GM18520 (cell line): ENCODE measurements at regions not wholly inside any gene's neighbourhood (a gene's known extent, or its start where the extent isn't known, plus 50 kb on each side); places are given as distances from the start of the nearest gene placed in this dataset.
"Not testable (repeated sequence)": the region's sequence is repeated elsewhere in the genome, so short reads cannot be mapped to it uniquely, and the experiment has no call there.

ENCODE experiments used
- ATAC-seq: cut with Tn5 transposase; IDR thresholded peaks from one replicate; pipeline ENCODE4 v1.9.1; 2021; ENCODE audit not compliant: unreplicated experiment

DNA sequence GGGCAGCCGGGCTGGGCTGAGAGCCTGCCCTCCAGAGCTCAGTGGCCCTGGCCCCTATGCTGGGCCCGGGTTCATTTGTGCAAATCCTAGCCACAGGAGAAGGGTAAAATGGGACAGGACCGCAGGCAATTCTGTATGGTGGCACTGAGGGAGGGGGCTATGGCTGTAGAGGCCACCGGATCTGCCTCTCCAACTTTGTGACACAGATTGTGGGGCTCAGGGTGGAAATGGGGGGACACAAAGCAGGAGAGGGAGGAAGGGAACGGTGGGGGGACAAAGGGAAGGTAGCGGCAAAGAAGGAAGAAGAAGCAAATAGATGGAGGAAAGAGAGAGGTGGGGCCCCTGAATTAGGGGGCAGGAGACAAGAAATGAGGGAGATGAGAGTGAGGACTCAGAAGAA lies 201.1 kb downstream of the SMAD2 start:
- no peak for ATAC-seq

DNA sequence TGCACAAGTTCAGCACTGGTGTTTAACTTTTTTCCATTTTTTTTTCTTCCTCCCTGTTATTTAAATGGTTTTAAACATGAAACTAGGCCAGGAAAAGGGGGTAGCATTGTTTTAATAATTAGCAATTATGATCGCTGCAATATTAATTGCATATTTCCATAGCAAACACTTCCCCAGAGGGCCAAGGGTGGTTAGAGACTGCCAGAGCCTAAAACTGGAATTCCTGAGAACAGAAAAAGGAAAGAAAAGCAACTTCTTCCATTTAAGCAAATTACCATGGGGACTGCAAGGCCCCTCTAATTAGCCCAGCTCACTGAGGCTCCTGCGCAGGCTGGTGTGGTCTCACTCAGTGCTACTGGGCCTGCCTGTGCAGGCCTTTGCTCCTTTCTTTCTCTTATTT lies 201.5 kb downstream of the SMAD2 start:
- ATAC-seq, result no peak

DNA sequence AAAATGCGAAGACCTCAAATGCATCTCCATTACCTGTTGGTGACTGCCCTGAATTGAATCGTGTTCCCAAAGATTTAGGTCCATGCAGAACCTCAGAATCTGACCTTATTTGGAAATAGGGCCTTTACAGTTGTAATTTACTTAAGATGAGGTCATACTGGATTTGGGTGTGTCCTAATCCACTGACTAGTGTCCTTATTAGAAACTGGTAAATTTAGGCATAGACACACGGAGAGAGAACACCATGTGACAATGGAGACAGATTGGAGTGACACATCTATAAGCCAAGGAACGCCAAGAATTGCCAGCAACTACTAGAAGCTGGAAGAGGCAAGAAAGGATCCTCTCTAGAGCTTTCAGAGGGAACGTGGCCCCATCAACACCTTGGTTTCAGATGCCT lies 203.1 kb downstream of the SMAD2 start:
- no peak for ATAC-seq

DNA sequence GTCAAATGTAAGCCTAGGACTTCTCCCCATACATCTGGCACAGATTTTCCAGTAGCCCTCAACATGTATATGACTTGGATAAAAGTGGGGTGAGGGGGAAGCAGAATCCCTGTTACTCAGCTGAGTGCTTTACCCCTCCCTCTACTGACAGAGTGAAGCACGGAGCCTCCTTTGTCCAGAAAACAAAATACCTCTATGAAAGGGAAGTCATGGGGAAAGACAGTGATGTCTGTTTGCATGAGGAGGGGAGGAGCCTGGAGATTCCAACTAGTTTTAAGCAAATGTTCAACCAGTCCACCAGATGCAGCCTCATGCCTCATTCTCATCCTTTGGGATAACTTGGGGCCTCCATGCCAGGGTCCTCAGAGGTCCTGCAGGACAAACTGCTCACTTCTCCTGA lies 203.9 kb downstream of the SMAD2 start:
- no peak for ATAC-seq

DNA sequence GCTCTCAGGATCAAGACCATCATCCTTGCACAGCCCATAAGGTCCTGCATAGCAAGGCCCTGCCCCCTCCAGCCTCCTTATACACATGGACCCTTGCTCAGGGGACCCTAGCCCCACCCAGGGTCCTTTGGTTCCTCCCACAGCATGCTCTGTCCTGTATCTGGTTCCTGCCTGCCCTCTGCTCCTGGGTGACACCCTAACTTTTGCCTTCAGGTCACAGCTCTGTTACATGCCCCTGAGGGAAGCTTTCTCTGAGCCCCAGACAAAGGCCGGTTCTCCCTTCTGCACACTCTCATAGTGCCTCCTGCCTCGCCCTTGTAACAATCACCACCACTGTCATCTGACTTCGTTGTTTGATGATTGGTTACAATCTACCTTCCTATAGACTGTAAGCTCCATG lies 204.8 kb downstream of the SMAD2 start:
- no peak for ATAC-seq

DNA sequence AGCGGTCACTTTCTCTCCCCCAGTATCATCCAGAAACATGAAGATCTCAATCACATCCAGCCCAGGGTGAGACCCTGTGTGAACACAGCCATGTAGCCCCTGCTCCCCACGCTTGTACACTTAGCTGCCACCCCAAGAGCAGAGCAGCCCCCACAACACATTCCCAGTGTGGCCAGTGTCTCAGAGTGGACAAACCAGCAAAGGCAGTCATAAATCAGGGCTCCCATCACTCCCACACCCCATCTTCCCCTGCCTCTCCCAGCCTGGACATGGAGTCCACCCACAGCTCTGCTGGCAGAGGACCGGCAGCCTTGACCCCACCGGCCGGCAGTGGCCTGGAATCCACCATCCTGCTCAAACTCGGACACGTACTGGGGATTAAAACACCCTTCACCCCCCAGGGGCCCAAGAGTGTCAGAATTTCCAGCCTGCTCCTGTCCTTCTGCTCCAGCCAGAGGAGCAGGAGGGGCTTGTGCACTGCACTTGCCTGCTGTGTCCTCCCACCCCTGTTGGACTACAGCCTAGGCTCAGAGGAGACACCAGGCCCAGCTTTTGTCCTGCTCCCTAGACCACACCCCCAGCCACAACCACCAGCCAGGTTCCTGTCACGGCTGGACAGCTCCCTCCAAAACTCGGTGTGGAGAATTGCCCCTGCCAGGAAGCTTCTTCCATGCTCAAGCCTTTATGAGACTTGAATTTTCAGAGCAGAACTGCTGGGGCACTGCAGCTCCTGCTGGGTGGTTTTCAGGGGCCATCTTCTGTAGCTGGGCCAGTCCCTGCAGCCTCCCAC lies 206.1 kb downstream of the SMAD2 start:
- no peak for ATAC-seq

DNA sequence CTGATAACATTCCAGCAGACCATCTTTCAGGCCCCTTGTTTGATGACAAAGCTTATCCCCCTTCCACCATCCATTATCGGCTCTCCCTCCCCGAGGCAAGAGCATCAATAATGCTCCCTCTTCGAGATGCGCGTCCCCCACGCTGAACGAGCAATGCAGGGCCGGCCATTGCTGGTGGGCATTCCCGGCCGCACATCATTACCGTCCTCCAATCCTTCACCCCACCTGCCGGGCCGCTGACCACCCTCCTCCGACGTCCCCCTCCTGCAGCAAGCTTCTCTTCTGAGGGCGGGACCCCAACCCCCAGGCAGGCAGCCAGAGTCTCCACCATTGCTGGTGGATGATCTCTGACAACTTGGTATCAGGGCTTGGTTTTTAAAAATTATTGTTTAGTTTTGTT lies 208.6 kb downstream of the SMAD2 start:
- ATAC-seq, result no peak

DNA sequence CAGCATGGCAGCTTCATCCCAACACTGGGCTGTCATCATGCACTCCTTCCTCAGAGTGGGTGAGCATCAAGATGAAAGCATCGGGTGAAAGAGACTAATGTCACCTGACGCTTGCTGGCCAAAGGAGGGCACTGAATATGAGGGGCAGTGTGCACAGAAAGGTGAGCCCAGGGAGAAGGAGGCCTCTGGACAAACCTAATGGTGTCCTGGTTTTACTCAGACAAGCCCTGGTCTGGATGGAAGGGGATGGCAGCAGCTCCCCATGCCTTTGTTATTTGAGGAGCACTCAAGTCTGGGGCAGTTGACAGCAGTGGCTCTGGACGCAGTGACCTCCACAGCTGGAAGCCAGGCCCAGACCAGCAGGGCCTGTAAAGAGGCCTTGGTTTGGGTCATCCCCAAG lies 209.7 kb downstream of the SMAD2 start:
- no peak for ATAC-seq

DNA sequence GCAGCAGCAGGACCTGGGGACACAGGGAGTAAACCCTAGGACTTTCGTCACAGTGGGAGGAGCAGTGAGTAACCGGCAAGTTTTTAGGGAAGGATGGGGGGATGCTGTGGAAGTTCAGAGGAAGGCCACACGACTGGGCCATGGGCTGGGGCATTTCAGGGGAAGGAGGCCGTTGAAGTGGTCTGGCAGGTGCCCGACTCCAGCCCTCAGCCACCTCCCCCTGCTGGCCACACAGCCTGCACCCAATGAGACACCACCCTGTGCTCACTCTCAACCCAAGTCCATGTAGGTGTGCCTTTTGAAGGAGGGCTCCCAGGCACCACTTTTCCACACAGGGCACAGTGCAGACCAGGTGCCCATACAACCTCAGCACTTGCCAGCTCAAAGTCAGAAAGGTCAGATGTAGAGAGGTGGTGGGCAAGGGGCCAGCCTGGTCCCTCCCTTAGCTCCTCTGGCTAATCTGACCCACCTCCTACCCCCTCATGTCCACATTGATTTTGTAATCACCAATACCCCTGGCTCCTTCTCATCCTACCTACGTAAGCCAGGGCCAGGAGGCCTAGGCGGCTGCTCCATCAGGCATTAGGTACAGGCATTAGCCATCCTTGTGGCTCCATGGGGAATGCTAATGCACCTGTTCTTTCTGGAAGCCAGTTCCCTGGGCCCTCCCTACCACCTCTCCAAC lies 211.2 kb downstream of the SMAD2 start:
- ATAC-seq, result no peak

DNA sequence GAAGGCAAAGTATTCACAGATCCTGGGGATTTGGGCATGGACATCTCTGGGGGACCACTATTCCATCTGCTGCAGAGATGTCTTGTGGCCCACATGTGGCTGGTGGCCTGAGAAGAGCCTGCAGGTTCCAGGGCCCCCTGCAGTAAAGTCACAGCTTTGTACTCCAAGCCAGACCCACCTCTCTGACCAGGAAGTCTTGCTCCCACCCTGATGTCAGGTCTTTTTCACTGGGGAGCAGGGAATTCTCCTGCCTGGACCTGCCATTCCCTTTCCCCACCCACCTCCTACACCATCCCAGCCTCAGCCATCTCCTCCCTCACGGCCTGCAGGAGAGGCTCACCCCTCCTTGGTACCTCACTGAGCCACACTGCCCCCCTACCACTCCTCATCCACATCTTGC lies 211.8 kb downstream of the SMAD2 start:
- no peak for ATAC-seq

DNA sequence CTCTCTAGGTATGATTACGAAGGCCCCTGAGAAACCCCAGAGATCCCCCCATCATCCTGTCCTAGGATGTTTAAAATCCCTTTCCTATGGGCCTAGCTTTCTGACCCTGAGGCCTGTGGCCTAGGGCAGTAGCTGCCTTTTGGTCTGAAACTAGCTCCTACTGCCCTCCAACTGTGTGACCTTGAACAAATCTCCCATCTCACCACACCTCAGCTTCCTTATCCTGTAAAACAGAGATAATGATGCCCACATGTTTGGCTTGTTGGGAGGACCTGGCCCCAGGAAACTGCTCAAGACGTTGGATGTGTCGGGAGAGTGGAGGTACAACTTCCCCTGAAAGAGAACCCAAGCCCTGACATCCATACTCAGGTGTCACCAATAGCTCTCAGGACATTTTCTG lies 213.2 kb downstream of the SMAD2 start:
- ATAC-seq, result no peak

DNA sequence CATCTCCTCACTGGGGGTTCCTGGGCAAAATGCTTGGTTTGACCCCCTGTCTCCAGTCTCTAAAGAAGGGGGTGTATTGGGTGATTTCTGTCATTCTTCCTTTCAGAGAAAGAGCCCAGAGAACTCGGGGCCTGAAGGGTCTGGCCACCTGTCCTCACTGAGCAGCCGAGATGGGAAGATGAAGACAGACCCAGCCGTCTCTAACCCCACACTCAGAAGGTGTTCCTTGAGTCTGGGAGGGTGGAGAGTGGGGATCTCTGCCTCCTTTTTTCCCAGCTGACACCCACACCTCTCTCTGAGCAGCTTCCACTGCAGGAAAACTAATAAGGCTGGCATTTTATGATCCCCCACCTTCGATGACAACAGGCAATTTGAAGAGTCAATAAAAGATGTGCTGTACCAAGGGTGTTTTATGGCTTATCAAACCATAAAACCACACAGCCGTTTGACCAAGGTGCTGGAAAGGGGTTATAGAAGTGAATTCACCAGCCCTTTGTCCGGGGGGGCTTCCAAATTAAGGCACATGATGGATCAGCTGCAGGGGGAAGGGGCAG lies 213.8 kb downstream of the SMAD2 start:
- ATAC-seq, result no peak

DNA sequence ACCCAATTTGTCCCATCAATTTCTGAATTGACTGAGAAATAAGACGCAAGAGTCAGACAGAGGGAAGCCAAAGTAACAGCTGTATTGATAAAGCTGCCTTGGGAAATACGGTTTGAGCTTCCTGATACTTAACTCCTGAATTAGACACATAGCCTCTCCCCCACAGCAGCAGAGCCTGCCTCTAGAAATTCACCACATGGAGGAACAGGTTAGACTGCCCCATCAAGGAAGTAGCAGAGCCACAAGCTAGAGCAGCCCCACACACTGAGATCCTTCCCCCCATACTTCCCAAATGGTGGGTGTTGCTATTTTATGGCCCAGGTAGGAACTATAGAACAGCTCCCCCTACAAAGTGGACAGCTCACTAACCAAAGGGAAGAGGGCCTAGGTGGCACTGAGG lies 220.0 kb downstream of the SMAD2 start:
- no peak for ATAC-seq

DNA sequence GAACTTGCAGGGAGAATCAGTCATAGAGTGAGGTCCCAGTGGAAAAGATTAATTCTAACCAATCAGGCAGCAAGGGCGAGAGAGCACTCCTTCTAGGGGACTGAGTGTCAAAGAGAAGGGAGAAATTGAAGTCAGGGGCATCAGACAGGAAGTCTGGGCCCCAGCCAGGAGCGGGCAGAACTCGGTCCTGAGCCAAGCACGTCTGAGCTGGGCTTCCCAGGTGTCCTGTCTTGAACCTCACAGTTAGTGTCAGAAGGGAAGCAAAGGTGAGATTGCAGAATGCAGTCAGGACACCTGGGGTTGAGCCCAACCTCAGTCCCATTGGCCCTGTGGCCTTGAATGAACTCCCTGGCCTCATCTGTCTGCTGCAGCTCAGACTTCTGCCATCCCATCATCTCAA lies 220.9 kb downstream of the SMAD2 start:
- ATAC-seq, result no peak

DNA sequence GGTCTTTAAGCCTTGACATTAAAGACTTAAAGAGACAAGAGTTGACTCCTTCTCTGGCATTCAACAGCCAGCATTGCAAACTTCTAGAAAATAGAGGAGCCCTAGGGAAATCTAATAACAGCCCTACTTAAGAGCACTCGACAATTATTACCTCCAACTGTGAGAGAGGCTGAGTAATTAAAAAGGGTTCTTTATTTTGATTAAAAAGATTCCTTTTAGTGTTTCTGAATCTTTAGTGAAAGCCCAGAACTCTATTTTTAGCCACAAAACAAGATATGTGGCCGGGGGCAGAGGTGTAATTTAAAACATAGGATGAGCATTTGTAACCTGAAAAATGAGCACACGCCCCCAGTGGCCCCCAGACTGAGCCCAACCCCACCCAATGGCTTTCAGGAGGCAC lies 222.3 kb downstream of the SMAD2 start:
- no peak for ATAC-seq

DNA sequence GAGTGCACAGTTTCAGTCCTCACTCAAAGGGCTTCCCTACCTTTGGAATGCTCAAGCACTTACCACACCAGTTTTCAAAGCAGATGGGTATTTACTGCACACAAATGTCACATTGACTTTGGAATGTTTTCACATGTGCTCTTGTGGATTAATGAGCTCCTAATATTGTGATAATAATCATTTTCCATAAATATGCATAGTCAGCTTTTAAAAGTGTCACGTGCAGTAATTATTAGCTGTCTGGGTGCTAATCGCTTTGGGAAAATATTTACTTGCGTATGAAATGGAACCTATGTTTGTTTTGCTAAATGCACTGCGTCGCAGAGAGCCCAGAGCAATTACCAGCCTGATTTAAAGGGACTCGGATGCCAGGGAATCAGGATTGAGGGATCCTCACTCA lies 229.3 kb downstream of the SMAD2 start:
- ATAC-seq, result no peak

DNA sequence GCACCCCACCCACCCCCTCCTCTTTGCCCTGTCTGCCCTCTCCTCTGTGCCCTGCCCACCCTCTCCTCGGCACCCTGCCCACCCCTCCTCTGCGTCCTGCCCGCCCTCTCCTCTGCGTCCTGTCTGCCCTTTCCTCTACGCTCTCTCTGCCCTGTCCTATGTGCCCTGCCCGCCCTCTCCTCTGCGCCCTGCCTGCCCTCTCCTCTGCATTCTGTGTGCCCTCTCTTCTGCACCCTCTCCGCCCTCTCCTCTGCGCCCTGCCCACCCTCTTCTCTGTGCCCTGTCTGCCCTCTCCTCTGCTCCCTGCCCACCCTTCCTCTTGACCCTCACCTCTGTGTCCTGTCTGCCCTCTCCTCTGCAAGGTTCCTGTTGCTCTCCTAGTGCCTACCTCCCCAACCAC lies 233.6 kb downstream of the SMAD2 start:
- ATAC-seq, result no peak

DNA sequence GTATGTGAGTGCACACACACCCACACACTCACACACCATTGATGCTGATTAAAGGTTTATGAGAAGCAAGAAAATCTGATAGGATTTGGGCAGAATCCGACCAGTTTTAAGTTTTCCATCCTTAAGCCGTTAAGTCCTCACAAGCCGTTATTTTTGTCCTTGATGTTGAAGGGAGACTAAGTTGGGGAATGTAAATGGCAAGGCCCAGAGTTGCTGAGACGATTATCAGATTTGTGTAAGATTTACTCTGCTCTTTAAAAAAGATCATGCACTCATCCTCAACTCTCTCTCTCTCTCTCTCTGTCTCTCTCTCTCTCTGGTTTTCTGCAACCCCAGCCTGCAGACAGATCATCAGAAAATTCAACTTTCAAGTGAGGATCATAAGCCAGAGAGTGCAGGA lies 238.8 kb downstream of the SMAD2 start:
- no peak for ATAC-seq

DNA sequence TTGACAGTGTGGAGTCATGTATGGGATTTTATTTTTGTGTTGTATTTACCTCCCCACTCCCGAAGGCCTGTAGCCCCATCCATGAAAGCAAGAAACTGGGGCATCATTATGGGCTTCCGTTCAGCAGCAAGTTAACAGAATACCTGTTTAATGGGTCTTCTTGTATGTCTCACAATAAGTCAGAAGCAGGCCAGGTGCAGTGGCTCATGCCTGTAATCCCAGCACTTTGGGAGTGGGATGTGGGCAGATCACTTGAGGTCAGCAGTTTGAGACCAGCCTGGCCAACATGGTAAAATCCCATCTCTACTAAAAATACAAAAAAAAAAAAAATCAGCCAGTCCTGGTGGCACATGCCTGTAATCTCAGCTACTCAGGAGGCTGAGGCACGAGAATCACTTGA lies 239.7 kb downstream of the SMAD2 start:
- not testable (repeated sequence) for ATAC-seq

DNA sequence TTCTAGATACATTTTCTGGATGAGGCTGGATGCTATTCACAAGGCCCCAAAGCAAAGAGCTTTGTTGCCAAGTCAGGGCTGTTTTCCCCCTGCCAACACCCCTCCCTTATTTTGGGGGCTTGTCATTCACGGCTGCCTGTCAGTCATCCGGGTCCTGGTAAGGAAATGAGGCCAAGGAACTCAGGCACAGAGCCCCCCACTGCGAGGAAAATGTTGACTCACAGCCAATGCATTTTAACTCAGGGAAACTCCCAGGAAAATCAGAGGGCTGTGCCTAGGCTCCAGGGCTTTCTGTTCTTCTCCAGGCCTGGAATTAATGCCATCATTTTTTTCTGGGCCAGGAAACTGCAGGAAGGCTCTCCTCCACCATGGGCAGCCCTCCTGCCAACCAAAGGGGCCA lies 241.1 kb downstream of the SMAD2 start:
- no peak for ATAC-seq

DNA sequence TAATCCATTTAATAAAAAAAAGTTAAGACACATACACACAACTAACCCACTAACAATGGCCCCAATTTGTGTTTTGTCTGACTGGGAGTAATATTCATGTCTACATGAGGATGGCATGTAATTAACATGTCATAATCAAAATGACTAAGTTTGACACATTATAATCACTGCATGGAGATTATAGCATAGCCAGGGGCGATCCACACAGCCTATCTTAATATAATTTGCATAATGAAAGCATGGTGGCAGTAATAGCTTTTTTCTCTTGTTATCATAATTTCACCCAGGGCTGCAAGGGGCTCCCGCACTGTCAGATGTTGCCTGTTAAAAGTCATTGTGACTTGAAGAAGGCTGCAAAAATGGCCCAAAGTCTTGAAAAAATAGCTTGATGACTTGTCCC lies 243.7 kb downstream of the SMAD2 start:
- no peak for ATAC-seq

DNA sequence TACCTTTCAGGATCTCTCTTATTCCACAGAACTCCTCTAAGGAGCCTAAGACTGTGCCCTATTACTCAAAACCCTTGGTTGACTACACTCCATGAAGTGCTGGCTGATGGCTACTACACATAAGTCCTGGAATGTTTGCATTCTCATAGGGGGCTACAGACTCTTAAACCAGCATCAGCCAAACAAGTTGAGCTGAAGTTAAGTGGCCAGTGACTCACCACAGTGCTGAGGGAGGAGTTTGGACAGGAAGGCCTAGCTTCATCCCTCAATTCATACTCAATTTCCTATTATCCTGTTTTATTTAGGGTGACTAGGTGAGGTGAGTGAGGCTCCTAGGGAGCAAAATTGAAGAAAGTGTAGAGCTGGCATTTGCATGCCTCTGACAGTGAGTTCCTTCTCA lies 246.7 kb downstream of the SMAD2 start:
- no peak for ATAC-seq

DNA sequence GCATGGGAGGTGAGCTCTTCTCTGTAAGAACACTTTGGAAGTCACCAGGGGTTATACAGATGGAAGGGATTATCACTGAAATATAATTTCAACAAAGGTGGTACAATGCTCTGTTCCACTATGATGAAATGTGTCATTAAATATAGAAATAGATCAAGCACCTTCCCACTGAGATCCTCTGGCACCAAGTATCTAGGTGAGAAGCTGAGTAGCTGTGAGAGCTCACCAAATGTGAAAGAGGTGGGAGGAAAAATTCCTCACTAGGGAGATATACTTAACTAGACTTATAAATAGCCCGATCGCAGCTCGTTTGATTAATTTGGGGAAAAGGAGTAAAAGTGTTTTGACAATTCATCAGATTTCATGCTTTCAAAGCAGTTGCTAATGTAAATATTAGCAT lies 247.6 kb downstream of the SMAD2 start:
- ATAC-seq, result no peak
